Natural killer cell treated with Interleukin-12 subunit alpha and Interleukin-12 subunit beta and Interleukin-15 and Interleukin-18, amount 100 ng/mL, for 72 hours (primary cell): ENCODE measurements at regions not wholly inside any gene's neighbourhood (a gene's known extent, or its start where the extent isn't known, plus 50 kb on each side); places are given as distances from the start of the nearest gene placed in this dataset.

Experiments used
- ATAC-seq, 2 donors: fragments of 150-1000 bp; cut with Tn5 transposase in 1 of 2; sonication (Bioruptor Pico), chemical (Tn5 transposase) in 1 of 2; 2 replicates each; pipeline ENCODE4 v1.10.0; 2021
- DNase-seq: peaks from one replicate; pipeline ENCODE4 v3.0.0; 2022; ENCODE audit warnings: low spot score
- H3K27ac Mint-ChIP-seq, 2 donors: 1 replicate in 1 of 2; 2 replicates in 1 of 2; pipeline ENCODE4 v1.8.0; 2022; ENCODE audit warnings: mixed read lengths in 2 of 2, mild to moderate bottlenecking in 1 of 2, moderate library complexity in 1 of 2
- H3K27me3 Mint-ChIP-seq, 2 donors: 1 replicate in 1 of 2; 2 replicates in 1 of 2; pipeline ENCODE4 v1.8.0; 2022; ENCODE audit warnings: mixed read lengths in 2 of 2
- H3K36me3 Mint-ChIP-seq: one replicate; pipeline ENCODE4 v1.8.0; 2022; ENCODE audit warnings: mixed read lengths
- H3K4me1 Mint-ChIP-seq, 2 donors: 1 replicate in 1 of 2; 2 replicates in 1 of 2; pipeline ENCODE4 v1.8.0; 2022; ENCODE audit warnings: low read depth in 2 of 2, mixed read lengths in 2 of 2, mild to moderate bottlenecking in 1 of 2
- H3K4me3 Mint-ChIP-seq: one replicate; pipeline ENCODE4 v1.8.0; 2022; ENCODE audit warnings: mixed read lengths
- H3K9me3 Mint-ChIP-seq: 2 replicates; pipeline ENCODE4 v1.8.0; 2022; ENCODE audit warnings: mixed read lengths

GRCh38 chr1:230519246-230519645, 93.1 kb upstream of the PGBD5 start:
- Mint-ChIP-seq H3K27ac (no peak overlapping the region), H3K36me3 (no peaks in the 10 kb centered on the region), H3K4me1 (no peaks in the 10 kb centered on the region)

GRCh38 chr1:230518511-230518910, 92.4 kb upstream of the PGBD5 start:
- no peaks in the 10 kb centered on the region for H3K9me3 Mint-ChIP-seq
- ATAC-seq, result no peak
- H3K4me1 Mint-ChIP-seq, result no peaks in the 10 kb centered on the region

More at GRCh38 chr1:230519246-230519645, 93.1 kb upstream of the PGBD5 start:
- no peaks in the 10 kb centered on the region for H3K9me3 Mint-ChIP-seq
- ATAC-seq (no peak), DNase-seq (no peak)
- no peak overlapping the region for H3K4me3 Mint-ChIP-seq
- H3K27me3 Mint-ChIP-seq, result peaks cover 15 to 16% of the 10 kb centered on the region in 2 donors

GRCh38 chr1:230517786-230518185, 91.7 kb upstream of the PGBD5 start:
- Mint-ChIP-seq H3K27ac (no peak overlapping the region), H3K9me3 (no peaks in the 10 kb centered on the region), H3K36me3 (no peaks in the 10 kb centered on the region), H3K27me3 (peaks cover 12 to 14% of the 10 kb centered on the region in 2 donors), H3K4me1 (no peaks in the 10 kb centered on the region), H3K4me3 (no peak overlapping the region)
- ATAC-seq, result no peak
- DNase-seq, result no peak

More at GRCh38 chr1:230518511-230518910, 92.4 kb upstream of the PGBD5 start:
- peaks cover 11 to 12% of the 10 kb centered on the region in 2 donors for H3K27me3 Mint-ChIP-seq
- no peak for DNase-seq
- H3K4me3 Mint-ChIP-seq, result no peak overlapping the region
- H3K27ac Mint-ChIP-seq, result no peak overlapping the region
- H3K36me3 Mint-ChIP-seq, result no peaks in the 10 kb centered on the region

- Mint-ChIP-seq H3K27ac (no peak overlapping the region), H3K4me1 (no peaks in the 10 kb centered on the region), H3K27me3 (peaks cover 14 to 15% of the 10 kb centered on the region in 2 donors), H3K36me3 (no peaks in the 10 kb centered on the region), H3K9me3 (no peaks in the 10 kb centered on the region), H3K4me3 (no peak overlapping the region)
- ATAC-seq (no peak), DNase-seq (no peak)
Observed at GRCh38 chr1:230517326-230517725, 91.2 kb upstream of the PGBD5 start.

- no peak for DNase-seq
- Mint-ChIP-seq H3K9me3 (no peaks in the 10 kb centered on the region), H3K36me3 (no peaks in the 10 kb centered on the region), H3K27ac (no peak overlapping the region), H3K4me3 (no peak overlapping the region), H3K4me1 (no peaks in the 10 kb centered on the region), H3K27me3 (peaks cover 14 to 15% of the 10 kb centered on the region in 2 donors)
- no peak for ATAC-seq
Observed at GRCh38 chr1:230516889-230517288, 90.8 kb upstream of the PGBD5 start.

GRCh38 chr1:230515451-230516145, 89.5 kb upstream of the PGBD5 start:
- no peak for DNase-seq
- Mint-ChIP-seq H3K27me3 (peaks cover 14 to 15% of the 10 kb centered on the region in 2 donors), H3K27ac (no peak overlapping the region), H3K36me3 (no peaks in the 10 kb centered on the region), H3K4me1 (no peaks in the 10 kb centered on the region), H3K9me3 (no peaks in the 10 kb centered on the region), H3K4me3 (no peak overlapping the region)
- ATAC-seq, result peak in 1 of 2 donors; percentile 43

- H3K4me1 Mint-ChIP-seq, result peaks cover 6 to 11% of the 10 kb centered on the region in 2 donors
- H3K27me3 Mint-ChIP-seq, result peaks cover 15 to 22% of the 10 kb centered on the region in 2 donors
- H3K27ac Mint-ChIP-seq, result no peak overlapping the region
- DNase-seq (no peak), ATAC-seq (no peak)
- H3K4me3 Mint-ChIP-seq, result no peak overlapping the region
- no peaks in the 10 kb centered on the region for H3K36me3 Mint-ChIP-seq
- no peaks in the 10 kb centered on the region for H3K9me3 Mint-ChIP-seq
Observed at GRCh38 chr1:230510496-230510895, 84.4 kb upstream of the PGBD5 start.

- H3K27ac Mint-ChIP-seq, result no peak overlapping the region
- H3K27me3 Mint-ChIP-seq, result peaks cover 10 to 20% of the 10 kb centered on the region in 2 donors
Observed at GRCh38 chr1:230509281-230509977, 83.3 kb upstream of the PGBD5 start.

GRCh38 chr1:230507666-230508402, 81.7 kb upstream of the PGBD5 start:
- Mint-ChIP-seq H3K27me3 (peaks cover 9 to 16% of the 10 kb centered on the region in 2 donors), H3K27ac (no peak overlapping the region), H3K36me3 (no peaks in the 10 kb centered on the region), H3K4me3 (no peak overlapping the region), H3K9me3 (no peaks in the 10 kb centered on the region), H3K4me1 (peaks cover 6 to 11% of the 10 kb centered on the region in 2 donors)
- ATAC-seq (no peak), DNase-seq (no peak)

More at GRCh38 chr1:230509281-230509977, 83.3 kb upstream of the PGBD5 start:
- Mint-ChIP-seq H3K9me3 (no peaks in the 10 kb centered on the region), H3K4me3 (no peak overlapping the region), H3K36me3 (no peaks in the 10 kb centered on the region), H3K4me1 (peaks cover 6 to 11% of the 10 kb centered on the region in 2 donors)
- DNase-seq (no peak), ATAC-seq (peak; percentile 47 to 65)

GRCh38 chr1:230507236-230507635, 81.1 kb upstream of the PGBD5 start:
- Mint-ChIP-seq H3K4me1 (peaks cover 6 to 11% of the 10 kb centered on the region in 2 donors), H3K27ac (no peak overlapping the region), H3K4me3 (no peak overlapping the region), H3K36me3 (no peaks in the 10 kb centered on the region), H3K9me3 (no peaks in the 10 kb centered on the region), H3K27me3 (peaks cover 6 to 14% of the 10 kb centered on the region in 2 donors)
- DNase-seq (no peak), ATAC-seq (no peak)

- ATAC-seq, result no peak
- peaks cover 6 to 11% of the 10 kb centered on the region in 2 donors for H3K4me1 Mint-ChIP-seq
- no peaks in the 10 kb centered on the region for H3K36me3 Mint-ChIP-seq
- H3K27ac Mint-ChIP-seq, result no peak overlapping the region
- H3K4me3 Mint-ChIP-seq, result no peak overlapping the region
- H3K27me3 Mint-ChIP-seq, result peaks cover 6 to 14% of the 10 kb centered on the region in 2 donors
- H3K9me3 Mint-ChIP-seq, result no peaks in the 10 kb centered on the region
- DNase-seq, result no peak
Observed at GRCh38 chr1:230506451-230506850, 80.3 kb upstream of the PGBD5 start.

GRCh38 chr1:230504310-230504709, 78.2 kb upstream of the PGBD5 start:
- ATAC-seq (no peak), DNase-seq (no peak)
- Mint-ChIP-seq H3K27ac (no peak overlapping the region), H3K27me3 (peaks cover 9 to 14% of the 10 kb centered on the region in 2 donors), H3K4me1 (peaks cover 6 to 11% of the 10 kb centered on the region in 2 donors), H3K4me3 (no peak overlapping the region), H3K36me3 (no peaks in the 10 kb centered on the region), H3K9me3 (no peaks in the 10 kb centered on the region)

- no peak for ATAC-seq
- no peaks in the 10 kb centered on the region for H3K9me3 Mint-ChIP-seq
- H3K27me3 Mint-ChIP-seq, result peaks cover 12 to 15% of the 10 kb centered on the region in 2 donors
- peaks cover 6 to 11% of the 10 kb centered on the region in 2 donors for H3K4me1 Mint-ChIP-seq
- no peak overlapping the region for H3K27ac Mint-ChIP-seq
- no peak for DNase-seq
- H3K36me3 Mint-ChIP-seq, result no peaks in the 10 kb centered on the region
- no peak overlapping the region for H3K4me3 Mint-ChIP-seq
Observed at GRCh38 chr1:230503726-230504125, 77.6 kb upstream of the PGBD5 start.

GRCh38 chr1:230502996-230503395, 76.9 kb upstream of the PGBD5 start:
- DNase-seq (no peak), ATAC-seq (no peak)
- Mint-ChIP-seq H3K9me3 (no peaks in the 10 kb centered on the region), H3K27me3 (peaks cover 16 to 21% of the 10 kb centered on the region in 2 donors), H3K36me3 (no peaks in the 10 kb centered on the region), H3K4me1 (peaks cover 6 to 11% of the 10 kb centered on the region in 2 donors), H3K4me3 (no peak overlapping the region), H3K27ac (no peak overlapping the region)
